GM19455 (cell line): ENCODE measurements at regions not wholly inside any gene's neighbourhood (a gene's known extent, or its start where the extent isn't known, plus 50 kb on each side); places are given as distances from the start of the nearest gene placed in this dataset.
A peak's percentile ranks its signal among the peaks of the same experiment; 100 is the strongest.

Experiments used
- ATAC-seq: cut with Tn5 transposase; IDR thresholded peaks from one replicate; pipeline ENCODE4 v1.9.1; 2021; ENCODE audit not compliant: unreplicated experiment

DNA sequence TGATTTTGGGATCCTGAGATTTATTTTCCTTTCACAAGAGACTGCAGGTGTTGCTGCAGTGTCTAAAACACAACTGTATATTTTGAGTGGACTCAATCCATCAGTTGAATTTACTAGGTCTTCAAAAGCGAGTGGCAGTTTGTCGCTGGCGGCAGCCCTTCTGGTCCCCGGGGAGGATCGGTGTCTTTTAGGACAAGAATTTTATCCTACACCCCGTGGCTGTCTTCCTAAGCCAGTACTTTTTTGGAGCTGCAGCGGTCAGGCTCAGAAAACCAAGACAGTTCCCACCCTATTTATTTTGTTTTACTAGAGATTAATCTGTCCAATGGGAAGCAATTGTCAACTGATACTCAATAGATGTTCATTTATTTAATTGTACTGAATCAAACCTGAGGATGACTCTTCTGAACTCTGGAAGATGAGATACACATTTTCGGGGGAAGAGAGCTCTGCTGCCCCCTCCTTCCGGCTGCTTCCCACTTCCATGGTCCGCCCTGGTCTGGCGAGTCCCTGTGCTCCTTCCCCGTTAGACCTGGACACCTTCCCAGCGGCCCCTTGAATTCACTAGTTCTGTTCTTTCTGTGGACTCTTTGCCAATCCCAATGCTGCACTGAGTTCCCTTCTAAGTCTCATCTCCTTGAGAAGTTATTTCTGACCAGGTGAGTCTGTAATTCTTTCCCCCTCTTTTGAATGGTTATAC lies 90.6 kb downstream of the ERMARD start:
- no peak for ATAC-seq

DNA sequence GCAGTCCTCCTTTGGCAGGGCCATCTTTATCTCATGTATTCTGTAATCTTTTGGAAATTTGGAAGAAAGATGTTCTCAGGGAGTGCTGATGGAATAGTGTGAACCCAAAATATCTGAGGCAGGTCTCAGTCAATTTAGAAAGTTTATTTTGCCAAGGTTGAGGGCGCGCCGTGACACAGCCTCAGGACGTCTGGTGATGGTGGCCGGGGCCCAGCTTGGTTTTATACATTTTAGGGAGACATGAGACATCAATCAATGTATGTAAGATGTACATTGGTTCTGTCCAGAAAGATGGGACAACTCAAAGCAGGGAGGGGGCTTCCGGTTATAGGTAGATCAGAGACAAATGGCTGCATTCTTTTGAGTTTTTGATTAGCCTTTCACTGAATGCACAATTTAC lies 89.8 kb downstream of the ERMARD start:
- no peak for ATAC-seq

DNA sequence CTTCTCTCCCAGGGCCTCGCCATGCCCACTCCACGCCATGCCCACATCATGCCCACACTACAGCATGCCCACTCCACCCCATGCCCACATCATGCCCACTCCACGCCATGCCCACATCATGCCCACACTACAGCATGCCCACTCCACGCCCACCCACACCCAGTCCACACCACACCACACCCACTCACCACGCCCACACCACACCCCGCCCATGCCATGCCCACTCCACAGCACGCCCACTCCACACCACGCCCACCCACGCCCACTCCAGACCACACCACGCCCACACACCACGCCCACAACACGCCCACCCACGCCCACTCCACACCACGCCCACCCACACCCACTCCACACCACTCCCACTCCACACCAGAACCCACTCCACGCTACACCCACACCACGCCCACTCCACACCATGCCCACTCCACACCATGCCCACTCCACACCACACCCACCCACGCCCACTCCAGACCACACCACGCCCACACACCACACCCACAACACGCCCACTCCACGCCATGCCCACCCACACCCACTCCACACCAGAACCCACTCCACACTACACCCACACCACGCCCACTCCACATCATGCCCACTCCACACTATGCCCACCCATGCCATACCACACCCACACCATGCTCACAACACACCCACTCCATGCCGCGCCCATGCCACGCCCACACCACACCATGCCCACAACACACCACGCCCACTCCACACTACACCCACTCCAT lies 88.6 kb downstream of the ERMARD start:
- ATAC-seq, result no peak

DNA sequence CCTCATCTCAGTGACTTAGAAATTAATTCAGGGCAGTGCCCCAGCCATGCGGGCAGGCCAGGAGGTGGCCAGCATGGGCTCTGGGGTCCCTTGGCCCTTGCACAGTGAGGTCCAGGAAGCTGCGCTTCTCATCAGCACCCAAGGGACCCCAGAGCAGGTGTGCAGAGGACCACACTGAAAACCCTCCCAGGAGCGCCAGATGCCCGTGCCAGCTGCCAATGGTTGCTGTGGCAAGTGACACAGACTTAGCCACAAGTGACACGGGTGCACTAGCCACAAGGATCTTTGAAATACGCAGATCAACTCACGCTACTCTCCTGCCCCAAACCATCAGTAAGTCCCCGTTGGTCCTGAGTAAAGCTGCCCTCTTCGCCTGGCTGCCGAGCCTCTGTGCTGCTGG lies 88.1 kb downstream of the ERMARD start:
- ATAC-seq, result no peak

DNA sequence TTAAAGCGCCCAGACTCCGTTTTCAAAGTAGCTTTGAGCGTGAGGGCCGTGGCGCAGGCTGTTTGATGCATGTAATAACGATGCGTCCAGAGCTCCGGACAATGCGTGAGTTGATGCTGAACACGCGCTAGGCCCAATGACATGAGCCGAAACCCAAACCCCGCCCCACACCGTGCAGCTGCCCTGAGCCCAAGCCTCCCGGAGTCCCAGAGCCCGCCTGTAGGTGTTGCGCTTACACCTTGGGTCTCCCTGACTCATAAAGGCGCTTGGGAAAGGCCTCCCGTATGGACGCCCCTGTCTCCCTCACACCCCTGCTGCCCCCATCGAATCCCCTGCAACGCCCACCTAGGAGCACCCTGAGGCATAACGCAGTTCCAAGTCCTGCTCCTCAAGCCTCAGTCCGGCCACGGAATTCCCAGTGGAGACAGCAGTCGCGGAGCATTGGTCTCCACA lies 87.6 kb downstream of the ERMARD start:
- no peak for ATAC-seq

DNA sequence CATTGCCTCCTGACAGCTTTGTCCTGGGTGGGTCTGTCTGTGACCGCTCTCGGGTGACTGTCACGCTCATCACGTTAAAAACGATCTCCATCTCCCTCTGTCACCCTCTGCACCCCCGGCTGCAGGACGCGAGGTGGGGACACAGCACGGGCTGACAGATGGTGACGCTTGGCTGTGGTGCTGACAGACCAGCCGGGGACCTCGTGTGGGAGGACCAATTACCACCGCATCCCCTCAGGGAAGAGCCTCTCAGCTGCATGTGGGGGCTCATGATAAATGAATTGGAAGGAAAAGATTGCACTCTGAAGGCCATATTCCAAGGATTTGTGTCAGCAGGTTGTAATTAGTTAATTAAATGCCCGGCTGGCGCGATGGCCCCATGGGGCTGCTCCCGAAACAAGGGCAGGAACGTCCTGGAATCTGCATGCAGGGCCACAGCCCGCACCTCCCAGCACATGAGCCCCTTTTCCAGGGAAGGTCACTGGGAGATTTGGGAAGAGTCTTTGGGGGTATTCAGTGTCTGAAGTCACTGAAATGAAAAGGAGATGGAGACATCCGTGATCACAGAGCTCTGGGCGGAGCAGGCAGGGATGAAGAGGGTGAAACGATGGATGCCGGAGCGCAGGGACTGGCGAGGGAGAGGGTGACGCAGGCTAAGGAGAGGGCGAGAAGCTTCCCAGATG lies 87.1 kb downstream of the ERMARD start:
- ATAC-seq, result no peak

DNA sequence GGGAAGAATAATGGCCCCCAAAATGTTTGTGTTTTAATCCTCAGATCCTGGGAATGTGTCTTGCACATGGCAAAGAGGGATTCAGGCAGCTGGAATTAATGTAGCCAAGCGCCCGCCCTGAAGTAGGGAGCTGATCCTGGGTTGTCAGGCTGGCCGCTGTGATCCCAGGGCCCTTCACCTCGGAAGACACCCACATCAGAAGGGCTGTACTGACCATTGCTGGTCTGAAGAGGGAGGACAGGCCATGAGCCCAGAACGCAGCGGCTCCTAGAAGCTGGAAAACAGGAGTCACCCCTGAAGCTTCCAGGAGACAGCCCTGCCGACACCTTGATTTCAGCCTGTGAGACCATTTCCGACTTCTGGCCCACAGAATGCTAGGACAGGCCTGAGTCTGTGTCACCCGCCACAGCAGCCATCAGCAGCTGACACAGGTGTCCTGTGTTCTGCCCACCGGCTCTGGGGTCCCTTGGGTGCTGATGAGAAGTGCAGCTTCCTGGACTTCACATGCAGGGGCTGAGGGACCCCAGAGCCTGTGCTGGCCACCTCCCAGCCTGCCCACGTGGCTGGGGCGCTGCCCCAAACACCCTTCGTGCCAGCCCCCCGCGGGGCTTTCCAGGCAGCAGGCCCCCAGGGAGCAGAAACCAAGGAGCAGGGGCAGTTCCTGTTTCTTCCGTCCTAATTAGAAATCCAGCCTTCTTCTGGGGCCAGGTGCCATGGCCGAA lies 86.3 kb downstream of the ERMARD start:
- ATAC-seq, result no peak

DNA sequence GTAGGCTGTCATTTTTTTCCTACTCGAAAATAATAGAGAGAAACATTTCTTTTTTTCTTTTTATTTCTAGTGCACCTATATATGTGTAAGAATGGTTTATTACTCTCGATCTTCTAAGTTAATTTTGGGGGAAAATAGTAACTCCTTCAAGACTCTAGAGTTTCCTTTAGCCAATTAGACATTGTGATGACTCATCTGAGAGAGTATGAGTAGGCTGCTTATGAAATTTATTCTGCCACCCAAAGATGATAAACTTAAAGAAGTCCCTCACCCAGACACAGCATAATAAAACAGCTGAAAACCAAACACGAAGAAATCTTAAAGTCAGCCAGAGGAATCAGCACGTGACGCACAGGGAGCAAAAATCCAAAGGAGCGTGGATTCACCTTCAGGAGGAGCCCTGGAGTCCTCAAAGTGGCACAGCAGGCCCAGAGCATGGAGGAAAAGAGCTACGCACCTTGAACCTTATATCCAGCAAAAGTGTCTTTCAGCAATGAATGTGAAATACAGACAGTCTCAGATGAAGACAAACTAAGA lies 81.9 kb downstream of the ERMARD start:
- no peak for ATAC-seq

DNA sequence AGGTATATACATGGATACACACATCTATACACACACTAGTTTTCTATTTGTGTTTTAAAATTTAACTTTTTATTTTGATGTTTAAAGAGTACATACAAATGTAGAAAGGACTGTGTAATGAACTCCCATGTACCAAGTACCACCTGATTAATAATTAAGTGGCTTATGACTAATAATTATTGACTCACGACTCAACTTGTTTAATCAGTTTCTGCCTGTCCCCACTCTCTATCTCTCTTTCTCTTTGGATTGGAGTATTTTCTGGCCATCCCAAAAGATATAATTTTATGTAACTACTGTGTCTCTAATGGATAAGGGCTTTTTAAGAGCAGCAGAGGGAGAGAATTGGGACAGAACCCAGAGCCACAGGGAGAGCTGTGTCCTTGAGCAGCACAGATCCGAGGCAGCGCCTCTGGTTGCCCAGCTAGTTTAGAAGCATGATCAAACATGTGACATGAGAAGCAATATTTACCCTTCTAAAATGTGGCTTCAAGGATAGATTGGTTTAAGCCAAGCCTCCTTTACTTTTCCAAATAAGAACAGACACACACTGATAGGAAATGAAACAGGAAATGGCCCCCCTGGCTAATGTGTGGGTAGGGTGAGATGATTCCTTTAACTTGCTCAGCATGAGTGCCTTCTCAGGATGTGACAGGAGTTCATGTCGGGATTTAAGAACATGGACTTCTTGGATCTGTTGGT lies 81.0 kb downstream of the ERMARD start:
- ATAC-seq, result no peak

DNA sequence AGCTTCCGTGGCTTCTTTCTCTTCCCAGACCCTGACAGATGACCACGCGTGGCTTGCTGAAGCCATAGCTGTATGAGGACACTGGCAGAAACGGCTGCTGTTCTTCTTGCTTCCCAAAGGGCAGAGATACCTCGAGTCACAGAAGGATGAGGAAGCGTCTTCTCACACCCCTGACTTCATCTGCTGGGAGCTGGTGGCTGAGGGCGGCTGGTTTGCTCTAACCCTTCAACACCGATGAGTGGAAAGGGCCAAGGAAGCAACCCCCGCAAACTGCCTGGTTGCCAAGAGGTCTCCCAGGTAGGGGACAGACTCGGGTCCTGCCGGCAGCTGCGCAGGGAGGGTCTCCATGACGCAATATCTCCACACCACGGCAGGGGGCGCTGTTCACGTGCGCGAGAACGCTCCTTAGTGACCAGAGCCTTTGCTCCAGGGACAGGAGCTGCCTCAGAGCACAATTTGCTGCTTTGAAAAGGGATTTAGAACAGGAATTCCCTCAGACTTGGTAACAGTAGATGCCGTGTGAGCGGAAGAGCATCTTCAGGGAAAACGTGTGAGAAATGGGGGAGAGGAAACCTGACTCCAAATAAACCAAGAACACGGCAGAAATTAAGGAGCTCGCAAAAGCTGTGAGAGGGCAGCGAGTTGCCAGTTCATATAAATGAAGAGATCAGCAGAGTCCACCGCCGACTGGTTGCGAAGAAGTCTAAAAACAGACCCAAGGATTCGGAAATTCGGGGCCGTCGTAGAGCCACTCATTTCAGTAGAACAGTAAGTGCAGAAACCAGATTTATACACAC lies 80.2 kb downstream of the ERMARD start:
- ATAC-seq, result peak; percentile 64
